ENCODE measurements at regions not wholly inside any gene's neighbourhood (a gene's known extent, or its start where the extent isn't known, plus 50 kb on each side); places are given as distances from the start of the nearest gene placed in this dataset.

DNA sequence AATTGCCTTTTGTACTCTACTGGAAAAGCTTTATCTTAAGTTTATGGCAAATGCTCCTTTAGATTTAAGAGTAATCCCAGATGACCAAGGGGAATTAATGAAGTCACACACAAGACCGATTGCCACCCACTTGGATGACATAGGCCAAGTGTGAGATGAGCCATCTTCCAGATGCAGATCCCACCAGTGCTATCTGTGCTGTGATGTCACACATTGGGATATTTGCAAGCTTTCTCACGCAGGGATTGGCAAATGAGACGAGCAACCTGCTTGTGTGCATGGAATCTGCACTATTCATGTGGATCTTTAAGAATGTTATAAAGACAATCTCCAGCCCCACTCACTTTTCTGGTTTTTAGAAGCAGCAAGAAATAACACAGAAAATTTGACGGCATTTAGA is 602.1 kb upstream of the TMEM132C start:
- H3K36me3 ChIP-seq (ENCODE audit: control insufficient read depth in 2 of 2, insufficient read depth in 2 of 2, low read length in 1 of 2): no peaks in the 10 kb centered on the region
- no peak overlapping the region for H3K4me3 ChIP-seq
- SMC1A ChIA-PET (ENCODE audit: uncharacterized antibody, unreplicated experiment): interaction anchor here (1.8 kb wide), 1 partner anchor 13 kb away, joined by 8 read pairs; no protein-coding TSS in a partner anchor
- DNase-seq (ENCODE audit: low read depth, low spot score): no peak
- in situ Hi-C loops (cut with MboI) (no loop called here), intact Hi-C loops (cut with micrococcal nuclease; ENCODE audit: unreplicated experiment) (no loop called here)
- H3K27ac ChIP-seq (ENCODE audit: control insufficient read depth, insufficient read depth): no peak overlapping the region
- no peaks in the 10 kb centered on the region for H3K27me3 ChIP-seq (replicated peaks in 1 of 2; ENCODE audit: control insufficient read depth in 2 of 2, insufficient read depth in 2 of 2, low read length in 1 of 2)
- no peak for TF ChIP-seq MEF2A (IDR thresholded peaks at IDR 0.05; ENCODE audit: insufficient read depth, low read depth, low read length)
- no peak for TF ChIP-seq SIX5 (IDR thresholded peaks at IDR 0.05; ENCODE audit: low read depth, low read length, severe bottlenecking)
- TF ChIP-seq MYB (IDR thresholded peaks at IDR 0.05; ENCODE audit: borderline replicate concordance, low read depth, low read length): no peak
- no peak for TF ChIP-seq SMC3 (IDR thresholded peaks at IDR 0.05; ENCODE audit: borderline replicate concordance, low read length)
- TF ChIP-seq POLR2A (IDR thresholded peaks at IDR 0.05; ENCODE audit: low read depth, low read length): no peak
- no peak for TF ChIP-seq IKZF2 (IDR thresholded peaks at IDR 0.05)
- TF ChIP-seq, protein P1, sequence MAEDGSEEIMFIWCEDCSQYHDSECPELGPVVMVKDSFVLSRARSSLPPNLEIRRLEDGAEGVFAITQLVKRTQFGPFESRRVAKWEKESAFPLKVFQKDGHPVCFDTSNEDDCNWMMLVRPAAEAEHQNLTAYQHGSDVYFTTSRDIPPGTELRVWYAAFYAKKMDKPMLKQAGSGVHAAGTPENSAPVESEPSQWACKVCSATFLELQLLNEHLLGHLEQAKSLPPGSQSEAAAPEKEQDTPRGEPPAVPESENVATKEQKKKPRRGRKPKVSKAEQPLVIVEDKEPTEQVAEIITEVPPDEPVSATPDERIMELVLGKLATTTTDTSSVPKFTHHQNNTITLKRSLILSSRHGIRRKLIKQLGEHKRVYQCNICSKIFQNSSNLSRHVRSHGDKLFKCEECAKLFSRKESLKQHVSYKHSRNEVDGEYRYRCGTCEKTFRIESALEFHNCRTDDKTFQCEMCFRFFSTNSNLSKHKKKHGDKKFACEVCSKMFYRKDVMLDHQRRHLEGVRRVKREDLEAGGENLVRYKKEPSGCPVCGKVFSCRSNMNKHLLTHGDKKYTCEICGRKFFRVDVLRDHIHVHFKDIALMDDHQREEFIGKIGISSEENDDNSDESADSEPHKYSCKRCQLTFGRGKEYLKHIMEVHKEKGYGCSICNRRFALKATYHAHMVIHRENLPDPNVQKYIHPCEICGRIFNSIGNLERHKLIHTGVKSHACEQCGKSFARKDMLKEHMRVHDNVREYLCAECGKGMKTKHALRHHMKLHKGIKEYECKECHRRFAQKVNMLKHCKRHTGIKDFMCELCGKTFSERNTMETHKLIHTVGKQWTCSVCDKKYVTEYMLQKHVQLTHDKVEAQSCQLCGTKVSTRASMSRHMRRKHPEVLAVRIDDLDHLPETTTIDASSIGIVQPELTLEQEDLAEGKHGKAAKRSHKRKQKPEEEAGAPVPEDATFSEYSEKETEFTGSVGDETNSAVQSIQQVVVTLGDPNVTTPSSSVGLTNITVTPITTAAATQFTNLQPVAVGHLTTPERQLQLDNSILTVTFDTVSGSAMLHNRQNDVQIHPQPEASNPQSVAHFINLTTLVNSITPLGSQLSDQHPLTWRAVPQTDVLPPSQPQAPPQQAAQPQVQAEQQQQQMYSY (CRISPR knock-in tag; IDR thresholded peaks at IDR 0.05): no peak
- no peaks in the 10 kb centered on the region for H3K9me3 ChIP-seq (replicated peaks; ENCODE audit: control insufficient read depth, insufficient read depth, low read length)
- CTCF ChIA-PET: no interaction called here
- FAIRE-seq: no peak
- no TSS peak for BruUV-seq (replicated peaks)
- H3K9ac ChIP-seq (ENCODE audit: control insufficient read depth, insufficient read depth, low read length): no peak overlapping the region
- no peaks in the 10 kb centered on the region for H3K4me1 ChIP-seq (ENCODE audit: control insufficient read depth, insufficient read depth, low read length)
- no peak for ATAC-seq
- POLR2A ChIA-PET: no interaction called here
- H3K4me2 ChIP-seq (ENCODE audit: control insufficient read depth, insufficient read depth): no peak overlapping the region
- H2AFZ ChIP-seq (ENCODE audit: control insufficient read depth, low read depth, low read length): no peak overlapping the region
- RAD21 ChIA-PET (ENCODE audit: unreplicated experiment): no interaction called here
- H4K20me1 ChIP-seq (ENCODE audit: control insufficient read depth, insufficient read depth): no peaks in the 10 kb centered on the region
- no peaks in the 10 kb centered on the region for H3K79me2 ChIP-seq (ENCODE audit: control insufficient read depth, insufficient read depth, low read length)
- WGBS (ENCODE audit: insufficient coverage, insufficient replicate concordance, low lambda C conversion rate, missing lambda C conversion rate): 23% methylated on average over 4 of the region's 4 CpGs
